A549 (cell line): ENCODE measurements at regions not wholly inside any gene's neighbourhood (a gene's known extent, or its start where the extent isn't known, plus 50 kb on each side); places are given as distances from the start of the nearest gene placed in this dataset.

Experiments used
- ATAC-seq, 2 experiments: fragments of 200-7000 bp in 1 of 2; fragments of >200 bp in 1 of 2; cut with Nextera tagmentation in 1 of 2; cut with Tn5 transposase in 1 of 2; 3 replicates each; pipeline versions ENCODE4 v1.8.0 to v1.9.1; 2018 to 2020; ENCODE audit warnings: mild to moderate bottlenecking in 1 of 2, moderate library complexity in 1 of 2
- CTCF ChIA-PET: fragments of 300-600 bp; sonication (Branson Sonifier 250); formaldehyde crosslinking; extraction: SDS; loops from one replicate; lab custom pipeline; 2021; ENCODE audit warnings: antibody characterized with exemption, inconsistent platforms; lab: Yijun Ruan, JAX
- POLR2A ChIA-PET: fragments of 350-600 bp; formaldehyde crosslinking; extraction: SDS; loops from one replicate; lab custom pipeline; 2021; ENCODE audit warnings: antibody characterized with exemption, inconsistent platforms; lab: Yijun Ruan, JAX
- DNase-seq, 2 experiments: peaks; one replicate each; pipeline versions ENCODE4 v3.0.0 to v3.0.0-alpha.2; 2011 to 2016; ENCODE audit warnings: low read depth in 1 of 2, low spot score in 1 of 2
- FAIRE-seq: peaks from 2 replicates; lab custom pipeline; 2011; peaks lifted over from hg19 to GRCh38; lab: Jason Lieb, UNC
- H3K27ac ChIP-seq, 2 experiments: fragments of >200 bp; sonication (Bioruptor Twin); formaldehyde crosslinking; 3 replicates each; pipeline ENCODE4 v1.5.1; 2016 to 2017
- H3K4me1 ChIP-seq: fragments of >200 bp; sonication (Bioruptor Twin); formaldehyde crosslinking; 3 replicates; pipeline ENCODE4 v1.6.1; 2016
- H3K4me2 ChIP-seq: fragments of >200 bp; sonication (Bioruptor Twin); formaldehyde crosslinking; 3 replicates; pipeline ENCODE4 v1.6.1; 2016
- H3K4me3 ChIP-seq: fragments of >200 bp; sonication (Bioruptor Twin); formaldehyde crosslinking; 3 replicates; pipeline ENCODE4 v1.5.1; 2016
- H3K9me3 ChIP-seq: fragments of >200 bp; sonication (Bioruptor Twin); formaldehyde crosslinking; 3 replicates; pipeline ENCODE4 v1.6.1; 2016
- BCL3 ChIP-seq: fragments of >200 bp; sonication (Bioruptor Twin); formaldehyde crosslinking; IDR thresholded peaks from 3 replicates; pipeline ENCODE4 v1.6.1; 2016
- CBX8 ChIP-seq: fragments of 200-600 bp; sonication (generic); IDR thresholded peaks from 2 replicates; pipeline ENCODE4 v1.6.1; 2016
- CHD4 ChIP-seq: fragments of 200-600 bp; sonication (generic); IDR thresholded peaks from 2 replicates; pipeline ENCODE4 v1.6.1; 2016; ENCODE audit warnings: antibody characterized with exemption, mild to moderate bottlenecking, borderline replicate concordance
- E2F6 ChIP-seq: IDR thresholded peaks from 2 replicates; pipeline ENCODE4 v1.6.1; 2012; ENCODE audit warnings: low read depth, borderline replicate concordance
- EHF ChIP-seq: fragments of 250-450 bp; sonication (Bioruptor Pico); IDR thresholded peaks from 2 replicates; pipeline ENCODE4 v1.5.0; 2020; ENCODE audit warnings: mild to moderate bottlenecking
- EHMT2 ChIP-seq: fragments of 200-600 bp; sonication (generic); IDR thresholded peaks from 2 replicates; pipeline ENCODE4 v1.6.1; 2016; ENCODE audit warnings: antibody characterized with exemption, low read depth, mild to moderate bottlenecking, moderate library complexity
- FOXS1 ChIP-seq: fragments of 250-450 bp; sonication (Bioruptor Pico); IDR thresholded peaks from 2 replicates; pipeline ENCODE4 v1.5.0; 2020; ENCODE audit warnings: mild to moderate bottlenecking, moderate library complexity
- HEYL ChIP-seq: fragments of 250-450 bp; sonication (Bioruptor Pico); IDR thresholded peaks from 2 replicates; pipeline ENCODE4 v1.8.0; 2021; ENCODE audit warnings: mild to moderate bottlenecking, moderate library complexity
- HOXA7 ChIP-seq: fragments of 250-450 bp; sonication (Bioruptor Pico); IDR thresholded peaks from 2 replicates; pipeline ENCODE4 v1.5.0; 2020; ENCODE audit warnings: mild to moderate bottlenecking, moderate library complexity
- HOXB13 ChIP-seq: fragments of 250-450 bp; sonication (Bioruptor Pico); IDR thresholded peaks from 2 replicates; pipeline ENCODE4 v1.5.0; 2020; ENCODE audit warnings: low read depth, mild to moderate bottlenecking, moderate library complexity
- JUNB ChIP-seq: fragments of >200 bp; sonication (Bioruptor Twin); formaldehyde crosslinking; IDR thresholded peaks from 2 replicates; pipeline ENCODE4 v1.6.1; 2016
- KDM5A ChIP-seq: fragments of 200-600 bp; sonication (generic); IDR thresholded peaks from 2 replicates; pipeline ENCODE4 v1.6.1; 2016; ENCODE audit warnings: antibody characterized with exemption, mild to moderate bottlenecking
- NR3C1 ChIP-seq: fragments of >200 bp; sonication (Bioruptor Twin); formaldehyde crosslinking; IDR thresholded peaks from 3 replicates; pipeline ENCODE4 v1.6.1; 2017
- PBX3 ChIP-seq: IDR thresholded peaks from 2 replicates; pipeline ENCODE4 v1.6.1; 2012
- PHF8 ChIP-seq: fragments of 200-600 bp; sonication (generic); IDR thresholded peaks from 2 replicates; pipeline ENCODE4 v1.6.1; 2016; ENCODE audit warnings: low read depth, mild to moderate bottlenecking, antibody characterized with exemption, moderate library complexity, borderline replicate concordance
- POLR2AphosphoS2 ChIP-seq: conservative IDR thresholded peaks from 2 replicates; pipeline ENCODE4 v1.6.1; 2012; ENCODE audit warnings: low read length, improper control_type of control experiment, inconsistent platforms
- RARB ChIP-seq: fragments of 250-450 bp; sonication (Bioruptor Pico); IDR thresholded peaks from 2 replicates; pipeline ENCODE4 v1.8.0; 2021; ENCODE audit warnings: mild to moderate bottlenecking, moderate library complexity
- REST ChIP-seq: fragments of 200-600 bp; sonication (generic); IDR thresholded peaks from 2 replicates; pipeline ENCODE4 v1.6.1; 2016; ENCODE audit warnings: antibody characterized with exemption, mild to moderate bottlenecking, moderate library complexity
- RNF2 ChIP-seq: fragments of 200-600 bp; sonication (generic); IDR thresholded peaks from 2 replicates; pipeline ENCODE4 v1.6.1; 2016; ENCODE audit warnings: low read depth, mild to moderate bottlenecking, antibody characterized with exemption, moderate library complexity, borderline replicate concordance
- SMC3 ChIP-seq: fragments of >200 bp; sonication (Bioruptor Twin); formaldehyde crosslinking; IDR thresholded peaks from 3 replicates; pipeline ENCODE4 v1.6.1; 2018; ENCODE audit warnings: inconsistent platforms
- TFCP2L1 ChIP-seq: fragments of 250-450 bp; sonication (Bioruptor Pico); IDR thresholded peaks from 2 replicates; pipeline ENCODE4 v1.5.0; 2021; ENCODE audit warnings: mild to moderate bottlenecking
- USF2 ChIP-seq: fragments of 450-650 bp; IDR thresholded peaks from 2 replicates; pipeline ENCODE4 v1.6.1; 2014; ENCODE audit warnings: antibody characterized with exemption
- ZFP36 ChIP-seq: fragments of 450-650 bp; IDR thresholded peaks from 2 replicates; pipeline ENCODE4 v1.6.1; 2014; ENCODE audit warnings: borderline replicate concordance; ENCODE audit not compliant: partially characterized antibody
- WGBS: methylation state at CpG from one replicate; pipeline ENCODE4 v1.1.6; 2017; ENCODE audit errors: missing lambda C conversion rate; 5-methylcytosine and 5-hydroxymethylcytosine counted together

GRCh38 chr1:228546541-228547463 lies 59.6 kb downstream of the RNF187 start:
- H3K27ac ChIP-seq, result no peak overlapping the region
- H3K4me1 ChIP-seq, result no peaks in the 10 kb centered on the region
- ATAC-seq, result no peak
- ChIA-PET POLR2A (no interaction called here), CTCF (no interaction called here)
- no peak for DNase-seq
- no peak overlapping the region for H3K4me3 ChIP-seq
- H3K9me3 ChIP-seq, result no peaks in the 10 kb centered on the region
- 35% methylated on average over 10 of the region's 12 CpGs for WGBS
- no peak for TF ChIP-seq EHF (CRISPR knock-in tag)
- TF ChIP-seq CBX8, result no peak
- no peak for TF ChIP-seq E2F6
- TF ChIP-seq HOXB13 (CRISPR knock-in tag), result no peak
- no peak for TF ChIP-seq KDM5A
- no peak for TF ChIP-seq RNF2
- no peak for TF ChIP-seq REST
- no peak for TF ChIP-seq TFCP2L1 (CRISPR knock-in tag)
- TF ChIP-seq PHF8, result no peak
- TF ChIP-seq, all 56 proteins: peak for 0
- no peak overlapping the region for H3K4me2 ChIP-seq
- no peak for FAIRE-seq

GRCh38 chr1:228547464-228547792 lies 60.2 kb downstream of the RNF187 start:
- ChIA-PET POLR2A (no interaction called here), CTCF (no interaction called here)
- no peak overlapping the region for H3K4me2 ChIP-seq
- H3K9me3 ChIP-seq, result no peaks in the 10 kb centered on the region
- whole genome bisulfite sequencing, result 64% methylated on average over 3 of the region's 3 CpGs
- no peak overlapping the region for H3K27ac ChIP-seq
- ATAC-seq (no peak), DNase-seq (no peak), FAIRE-seq (no peak)
- no peak overlapping the region for H3K4me3 ChIP-seq
- H3K4me1 ChIP-seq, result no peaks in the 10 kb centered on the region
- TF ChIP-seq RARB (CRISPR knock-in tag) (no peak), EHMT2 (no peak), ZFP36 (no peak), HOXA7 (no peak), SMC3 (no peak), CBX8 (no peak), JUNB (no peak)

- no peak for DNase-seq
- 5% methylated on average over 2 of the region's 2 CpGs for WGBS
- Histone ChIP-seq H3K4me1 (no peaks in the 10 kb centered on the region), H3K4me3 (no peak overlapping the region), H3K4me2 (no peak overlapping the region), H3K27ac (no peak overlapping the region), H3K9me3 (no peaks in the 10 kb centered on the region)
- ChIA-PET CTCF (no interaction called here), POLR2A (no interaction called here)
- TF ChIP-seq NR3C1 (no peak), USF2 (no peak), E2F6 (no peak), TFCP2L1 (CRISPR knock-in tag) (no peak), FOXS1 (CRISPR knock-in tag) (no peak), POLR2AphosphoS2 (no peak), RNF2 (no peak), PBX3 (no peak), HEYL (CRISPR knock-in tag) (no peak), CHD4 (no peak), BCL3 (no peak)
- ATAC-seq, result no peak
- no peak for FAIRE-seq
These were observed 61.6 kb downstream of the RNF187 start for GRCh38 chr1:228548788-228549187.
